Epithelial cell of prostate (primary cell): ENCODE measurements at regions not wholly inside any gene's neighbourhood (a gene's known extent, or its start where the extent isn't known, plus 50 kb on each side); places are given as distances from the start of the nearest gene placed in this dataset.

ENCODE experiments used
- DNase-seq: peaks from one replicate; pipeline ENCODE4 v3.0.0-alpha.2; 2011; ENCODE audit warnings: low read depth, low spot score
- H3K27ac ChIP-seq: fragments of 450-650 bp; 2 replicates; pipeline ENCODE4 v1.5.1; 2017; ENCODE audit warnings: mild to moderate bottlenecking

GRCh38 chr13:44160591-44161191, 212.9 kb upstream of the SERP2 start:
- no peak overlapping the region for H3K27ac ChIP-seq
- DNase-seq, result no peak

- no peak overlapping the region for H3K27ac ChIP-seq
- DNase-seq, result no peak
Measured at GRCh38 chr13:44163108-44163507, 210.5 kb upstream of the SERP2 start.

- no peak overlapping the region for H3K27ac ChIP-seq
- no peak for DNase-seq
Measured at GRCh38 chr13:44165221-44165888, 208.3 kb upstream of the SERP2 start.

- H3K27ac ChIP-seq, result no peak overlapping the region
- no peak for DNase-seq
Measured at GRCh38 chr13:44165889-44166496, 207.6 kb upstream of the SERP2 start.

- no peak for DNase-seq
Measured at GRCh38 chr13:44169018-44169911, 204.4 kb upstream of the SERP2 start.

GRCh38 chr13:44170731-44171130, 202.9 kb upstream of the SERP2 start:
- no peak overlapping the region for H3K27ac ChIP-seq
- no peak for DNase-seq

More at GRCh38 chr13:44169018-44169911, 204.4 kb upstream of the SERP2 start:
- no peak overlapping the region for H3K27ac ChIP-seq

GRCh38 chr13:44171156-44171555, 202.5 kb upstream of the SERP2 start:
- no peak for DNase-seq
- H3K27ac ChIP-seq, result no peak overlapping the region

- H3K27ac ChIP-seq, result no peak overlapping the region
- no peak for DNase-seq
Measured at GRCh38 chr13:44171861-44172260, 201.8 kb upstream of the SERP2 start.

GRCh38 chr13:44172281-44172810, 201.3 kb upstream of the SERP2 start:
- DNase-seq, result no peak
- no peak overlapping the region for H3K27ac ChIP-seq

- no peak for DNase-seq
- no peak overlapping the region for H3K27ac ChIP-seq
Measured at GRCh38 chr13:44174769-44175425, 198.7 kb upstream of the SERP2 start.

- DNase-seq, result no peak
- no peak overlapping the region for H3K27ac ChIP-seq
Measured at GRCh38 chr13:44176173-44176572, 197.5 kb upstream of the SERP2 start.

- H3K27ac ChIP-seq, result no peak overlapping the region
- DNase-seq, result no peak
Measured at GRCh38 chr13:44180876-44181536, 192.6 kb upstream of the SERP2 start.

- H3K27ac ChIP-seq, result no peak overlapping the region
- no peak for DNase-seq
Measured at GRCh38 chr13:44181931-44182330, 191.7 kb upstream of the SERP2 start.

GRCh38 chr13:44184740-44185139, 188.9 kb upstream of the SERP2 start:
- H3K27ac ChIP-seq, result no peak overlapping the region
- DNase-seq, result no peak

GRCh38 chr13:44188257-44188656, 185.4 kb upstream of the SERP2 start:
- H3K27ac ChIP-seq, result peak overlapping the region; percentile 28
- DNase-seq, result peak; percentile 62

- H3K27ac ChIP-seq, result peak overlapping the region; percentile 28
- no peak for DNase-seq
Measured at GRCh38 chr13:44189085-44189484, 184.5 kb upstream of the SERP2 start.

- DNase-seq, result no peak
- no peak overlapping the region for H3K27ac ChIP-seq
Measured at GRCh38 chr13:44191103-44191502, 182.5 kb upstream of the SERP2 start.

- DNase-seq, result no peak
- H3K27ac ChIP-seq, result no peak overlapping the region
Measured at GRCh38 chr13:44191504-44192171, 182.0 kb upstream of the SERP2 start.

GRCh38 chr13:44193731-44194130, 179.9 kb upstream of the SERP2 start:
- H3K27ac ChIP-seq, result no peak overlapping the region
- DNase-seq, result no peak
